ENCODE measurements at regions not wholly inside any gene's neighbourhood (a gene's known extent, or its start where the extent isn't known, plus 50 kb on each side); places are given as distances from the start of the nearest gene placed in this dataset.

- intact Hi-C loops (cut with micrococcal nuclease; ENCODE audit: unreplicated experiment) (no loop called here), in situ Hi-C loops (cut with MboI) (no loop called here)
- Histone ChIP-seq H2AFZ (ENCODE audit: control insufficient read depth, low read depth, low read length) (no peak overlapping the region), H3K27me3 (replicated peaks in 1 of 2; ENCODE audit: control insufficient read depth in 2 of 2, insufficient read depth in 2 of 2, low read length in 1 of 2) (no peaks in the 10 kb centered on the region), H3K79me2 (ENCODE audit: control insufficient read depth, insufficient read depth, low read length) (no peaks in the 10 kb centered on the region), H3K27ac (ENCODE audit: control insufficient read depth, insufficient read depth) (no peak overlapping the region), H3K4me1 (ENCODE audit: control insufficient read depth, insufficient read depth, low read length) (no peaks in the 10 kb centered on the region), H3K36me3 (ENCODE audit: control insufficient read depth in 2 of 2, insufficient read depth in 2 of 2, low read length in 1 of 2) (no peaks in the 10 kb centered on the region), H3K9me3 (replicated peaks; ENCODE audit: control insufficient read depth, insufficient read depth, low read length) (no peaks in the 10 kb centered on the region; the same call in 2 of the 3 replicates), H4K20me1 (ENCODE audit: control insufficient read depth, insufficient read depth) (no peaks in the 10 kb centered on the region), H3K4me3 (no peak overlapping the region), H3K9ac (ENCODE audit: control insufficient read depth, insufficient read depth, low read length) (no peak overlapping the region), H3K4me2 (ENCODE audit: control insufficient read depth, insufficient read depth) (no peak overlapping the region)
- ChIA-PET SMC1A (ENCODE audit: uncharacterized antibody, unreplicated experiment) (no interaction called here), CTCF (interaction anchor here (1.2 kb wide), 1 partner anchor 13 kb away, joined by 3 read pairs; no protein-coding TSS in a partner anchor), RAD21 (ENCODE audit: unreplicated experiment) (no interaction called here), POLR2A (no interaction called here)
- no peak for FAIRE-seq
- no peak for DNase-seq (ENCODE audit: low read depth, low spot score)
- 60% methylated on average over 5 of the region's 5 CpGs for WGBS (ENCODE audit: insufficient coverage, insufficient replicate concordance, low lambda C conversion rate, missing lambda C conversion rate)
- ATAC-seq, result no peak
- no TSS peak for BruUV-seq (replicated peaks)
- TF ChIP-seq USF2 (IDR thresholded peaks at IDR 0.05; ENCODE audit: borderline replicate concordance, low read depth, low read length) (no peak), CREB1 (IDR thresholded peaks at IDR 0.05; ENCODE audit: low read depth) (no peak), CHD4 (IDR thresholded peaks at IDR 0.05) (no peak), POLR2A (IDR thresholded peaks at IDR 0.05; ENCODE audit: low read depth, low read length) (no peak), ZBTB4 (CRISPR knock-in tag; IDR thresholded peaks at IDR 0.05) (no peak), ZNF384 (IDR thresholded peaks at IDR 0.05; ENCODE audit: borderline replicate concordance, low read depth, low read length) (no peak)
These were observed 149.1 kb downstream of the COG6 start for GRCh38 chr13:39804332-39805210.
